ENCODE measurements at regions not wholly inside any gene's neighbourhood (a gene's known extent, or its start where the extent isn't known, plus 50 kb on each side); places are given as distances from the start of the nearest gene placed in this dataset.

GRCh38 chrX:40167233-40167849, 69.6 kb upstream of the BCOR start:
- Histone ChIP-seq H3K36me3 (no peaks in the 10 kb centered on the region), H3K9me3 (replicated peaks) (no peaks in the 10 kb centered on the region), H3K27me3 (replicated peaks) (no peaks in the 10 kb centered on the region), H3K4me1 (replicated peaks) (peaks cover 41% of the 10 kb centered on the region), H3K27ac (no peak overlapping the region), H3K4me3 (no peak overlapping the region)
- no peak for DNase-seq (ENCODE audit: low read depth in 1 of 2, low spot score in 2 of 2)

GRCh38 chrX:40166582-40166981, 68.8 kb upstream of the BCOR start:
- peaks cover 34% of the 10 kb centered on the region for H3K4me1 ChIP-seq (replicated peaks)
- H3K27ac ChIP-seq = no peak overlapping the region
- H3K9me3 ChIP-seq (replicated peaks) = no peaks in the 10 kb centered on the region
- H3K36me3 ChIP-seq = no peaks in the 10 kb centered on the region
- peak in 1 of 2 experiments; percentile 25 for DNase-seq (ENCODE audit: low read depth in 1 of 2, low spot score in 2 of 2)
- no peaks in the 10 kb centered on the region for H3K27me3 ChIP-seq (replicated peaks)
- H3K4me3 ChIP-seq = no peak overlapping the region

- Histone ChIP-seq H3K4me1 (replicated peaks) (peaks cover 26% of the 10 kb centered on the region), H3K4me3 (no peak overlapping the region), H3K27me3 (replicated peaks) (no peaks in the 10 kb centered on the region), H3K9me3 (replicated peaks) (no peaks in the 10 kb centered on the region), H3K27ac (no peak overlapping the region), H3K36me3 (no peaks in the 10 kb centered on the region)
- no peak for DNase-seq (ENCODE audit: low read depth in 1 of 2, low spot score in 2 of 2)
Measured at GRCh38 chrX:40165861-40166260, 68.1 kb upstream of the BCOR start.

- Histone ChIP-seq H3K36me3 (no peaks in the 10 kb centered on the region), H3K27ac (no peak overlapping the region), H3K9me3 (replicated peaks) (no peaks in the 10 kb centered on the region), H3K4me1 (replicated peaks) (peaks cover 21% of the 10 kb centered on the region), H3K27me3 (replicated peaks) (no peaks in the 10 kb centered on the region), H3K4me3 (no peak overlapping the region)
- DNase-seq (ENCODE audit: low read depth in 1 of 2, low spot score in 2 of 2) = no peak
Measured at GRCh38 chrX:40165206-40165605, 67.4 kb upstream of the BCOR start.

GRCh38 chrX:40164751-40165150, 67.0 kb upstream of the BCOR start:
- no peaks in the 10 kb centered on the region for H3K9me3 ChIP-seq (replicated peaks)
- no peak overlapping the region for H3K27ac ChIP-seq
- no peak for DNase-seq (ENCODE audit: low read depth in 1 of 2, low spot score in 2 of 2)
- H3K36me3 ChIP-seq = no peaks in the 10 kb centered on the region
- H3K4me3 ChIP-seq = no peak overlapping the region
- H3K27me3 ChIP-seq (replicated peaks) = no peaks in the 10 kb centered on the region
- peaks cover 18% of the 10 kb centered on the region for H3K4me1 ChIP-seq (replicated peaks)

- H3K27ac ChIP-seq = peak overlapping the region; percentile 70
- no peaks in the 10 kb centered on the region for H3K9me3 ChIP-seq (replicated peaks)
- H3K4me1 ChIP-seq (replicated peaks) = peaks cover 17% of the 10 kb centered on the region
- DNase-seq (ENCODE audit: low read depth in 1 of 2, low spot score in 2 of 2) = peak in 1 of 2 experiments; percentile 55
- H3K27me3 ChIP-seq (replicated peaks) = no peaks in the 10 kb centered on the region
- H3K36me3 ChIP-seq = no peaks in the 10 kb centered on the region
- peak overlapping the region; percentile 49 for H3K4me3 ChIP-seq
Measured at GRCh38 chrX:40158036-40158706, 60.4 kb upstream of the BCOR start.

- Histone ChIP-seq H3K9me3 (replicated peaks) (no peaks in the 10 kb centered on the region), H3K27me3 (replicated peaks) (no peaks in the 10 kb centered on the region), H3K36me3 (no peaks in the 10 kb centered on the region), H3K4me3 (peak overlapping the region; percentile 49), H3K4me1 (replicated peaks) (peaks cover 25% of the 10 kb centered on the region), H3K27ac (peak overlapping the region; percentile 70)
- no peak for DNase-seq (ENCODE audit: low read depth in 1 of 2, low spot score in 2 of 2)
Measured at GRCh38 chrX:40157228-40158035, 59.7 kb upstream of the BCOR start.

GRCh38 chrX:40156470-40157227, 58.9 kb upstream of the BCOR start:
- Histone ChIP-seq H3K9me3 (replicated peaks) (no peaks in the 10 kb centered on the region), H3K27me3 (replicated peaks) (no peaks in the 10 kb centered on the region), H3K4me1 (replicated peaks) (peaks cover 32% of the 10 kb centered on the region), H3K27ac (no peak overlapping the region), H3K4me3 (no peak overlapping the region), H3K36me3 (no peaks in the 10 kb centered on the region)
- DNase-seq (ENCODE audit: low read depth in 1 of 2, low spot score in 2 of 2) = no peak

GRCh38 chrX:40155589-40156469, 58.1 kb upstream of the BCOR start:
- no peaks in the 10 kb centered on the region for H3K27me3 ChIP-seq (replicated peaks)
- H3K27ac ChIP-seq = no peak overlapping the region
- no peaks in the 10 kb centered on the region for H3K36me3 ChIP-seq
- no peak for DNase-seq (ENCODE audit: low read depth in 1 of 2, low spot score in 2 of 2)
- peaks cover 32% of the 10 kb centered on the region for H3K4me1 ChIP-seq (replicated peaks)
- H3K9me3 ChIP-seq (replicated peaks) = no peaks in the 10 kb centered on the region
- H3K4me3 ChIP-seq = no peak overlapping the region

- Histone ChIP-seq H3K9me3 (replicated peaks) (no peaks in the 10 kb centered on the region), H3K4me1 (replicated peaks) (peaks cover 32% of the 10 kb centered on the region), H3K4me3 (peak overlapping the region; percentile 38), H3K36me3 (no peaks in the 10 kb centered on the region), H3K27ac (no peak overlapping the region), H3K27me3 (replicated peaks) (no peaks in the 10 kb centered on the region)
- DNase-seq (ENCODE audit: low read depth in 1 of 2, low spot score in 2 of 2) = peak in 1 of 2 experiments; percentile 22
Measured at GRCh38 chrX:40154853-40155588, 57.3 kb upstream of the BCOR start.

GRCh38 chrX:40154250-40154852, 56.6 kb upstream of the BCOR start:
- Histone ChIP-seq H3K27ac (no peak overlapping the region), H3K4me3 (peak overlapping the region; percentile 38), H3K36me3 (no peaks in the 10 kb centered on the region), H3K9me3 (replicated peaks) (no peaks in the 10 kb centered on the region), H3K4me1 (replicated peaks) (peaks cover 32% of the 10 kb centered on the region), H3K27me3 (replicated peaks) (no peaks in the 10 kb centered on the region)
- DNase-seq (ENCODE audit: low read depth in 1 of 2, low spot score in 2 of 2) = no peak

Measured in SJSA1 (cell line).